IMR-90 (cell line): ENCODE measurements at regions not wholly inside any gene's neighbourhood (a gene's known extent, or its start where the extent isn't known, plus 50 kb on each side); places are given as distances from the start of the nearest gene placed in this dataset.

Source experiments
- ATAC-seq: fragments of 200-7000 bp; cut with Tn5 transposase; 2 replicates; pipeline ENCODE4 v1.9.1; 2020; ENCODE audit warnings: low read depth, mild to moderate bottlenecking, moderate library complexity
- BruUV-seq: library from RNA; stranded (reverse); fragments of 400-500 nt; replicated peaks from 2 replicates; lab custom pipeline; 2021; lab: Mats Ljungman, UMichigan
- CTCF ChIA-PET: fragments of 300-600 bp; formaldehyde crosslinking; extraction: SDS; loops from one replicate; lab custom pipeline; 2021; ENCODE audit warnings: antibody characterized with exemption; lab: Yijun Ruan, JAX
- POLR2A ChIA-PET: fragments of 300-600 bp; sonication (Branson Sonifier 250); formaldehyde crosslinking; loops from one replicate; lab custom pipeline; 2022; ENCODE audit warnings: antibody characterized with exemption; ENCODE audit not compliant: unreplicated experiment; lab: Charles Lee
- DNase-seq: peaks from one replicate; pipeline ENCODE4 v3.0.0; 2013
- H2AFZ ChIP-seq: replicated peaks from 2 replicates; pipeline ENCODE3; 2013; ENCODE audit warnings: low read length, mild to moderate bottlenecking; ENCODE audit not compliant: poor library complexity
- H2AK5ac ChIP-seq: 2 replicates; pipeline ENCODE4 v1.6.1; 2013; ENCODE audit warnings: low read depth, low read length, inconsistent platforms
- H2AK9ac ChIP-seq: replicated peaks from 2 replicates; pipeline ENCODE3; 2013; ENCODE audit warnings: mild to moderate bottlenecking, low read depth, low read length, moderate library complexity; ENCODE audit not compliant: poor library complexity
- H2BK120ac ChIP-seq: 2 replicates; pipeline ENCODE4 v1.6.1; 2013; ENCODE audit warnings: low read depth, low read length, inconsistent platforms
- H2BK15ac ChIP-seq: 3 replicates; pipeline ENCODE4 v1.6.1; 2013; ENCODE audit warnings: low read depth, low read length, inconsistent platforms
- H2BK20ac ChIP-seq: 2 replicates; pipeline ENCODE4 v1.6.1; 2013; ENCODE audit warnings: low read depth, mild to moderate bottlenecking, inconsistent platforms, low read length, moderate library complexity
- H2BK5ac ChIP-seq: 2 replicates; pipeline ENCODE4 v1.6.1; 2013; ENCODE audit warnings: mild to moderate bottlenecking, low read depth, low read length, inconsistent platforms; ENCODE audit not compliant: poor library complexity, severe bottlenecking
- H3K14ac ChIP-seq: replicated peaks from 2 replicates; pipeline ENCODE4 v1.6.1; 2013; ENCODE audit warnings: low read depth, low read length, inconsistent platforms
- H3K18ac ChIP-seq: 2 replicates; pipeline ENCODE4 v1.6.1; 2013; ENCODE audit warnings: low read depth, low read length, control low read depth
- H3K23ac ChIP-seq: 2 replicates; pipeline ENCODE4 v1.6.1; 2013; ENCODE audit warnings: low read depth, low read length, inconsistent platforms
- H3K27ac ChIP-seq: 2 replicates; pipeline ENCODE4 v1.5.1; 2013; ENCODE audit warnings: mild to moderate bottlenecking, control low read depth, low read length; ENCODE audit not compliant: insufficient read depth
- H3K27me3 ChIP-seq: 2 replicates; pipeline ENCODE4 v1.6.1; 2013; ENCODE audit warnings: low read length; ENCODE audit not compliant: control insufficient read depth, insufficient read depth
- H3K36me3 ChIP-seq: 2 replicates; pipeline ENCODE4 v1.6.1; 2013; ENCODE audit warnings: low read length, mixed read lengths; ENCODE audit not compliant: control insufficient read depth, insufficient read depth
- H3K4ac ChIP-seq: 2 replicates; pipeline ENCODE4 v1.6.1; 2013; ENCODE audit warnings: low read depth, low read length, inconsistent platforms
- H3K4me1 ChIP-seq: 2 replicates; pipeline ENCODE4 v1.6.1; 2013; ENCODE audit warnings: low read length, mixed read lengths; ENCODE audit not compliant: control insufficient read depth, insufficient read depth
- H3K4me2 ChIP-seq: 2 replicates; pipeline ENCODE4 v1.6.1; 2013; ENCODE audit warnings: low read depth, mild to moderate bottlenecking, control low read depth, low read length, moderate library complexity
- H3K4me3 ChIP-seq: 2 replicates; pipeline ENCODE4 v1.5.1; 2013; ENCODE audit warnings: low read depth, mild to moderate bottlenecking, control low read depth, low read length, moderate library complexity; ENCODE audit not compliant: insufficient read depth
- H3K56ac ChIP-seq: 2 replicates; pipeline ENCODE4 v1.6.1; 2013; ENCODE audit warnings: low read length, inconsistent platforms; ENCODE audit not compliant: insufficient read depth; ENCODE audit errors: extremely low read depth
- H3K79me1 ChIP-seq, 2 experiments: 2 replicates each; pipeline ENCODE4 v1.6.1; 2013; ENCODE audit warnings: low read length in 2 of 2, inconsistent platforms in 1 of 2, low read depth in 1 of 2
- H3K9ac ChIP-seq: 2 replicates; pipeline ENCODE4 v1.6.1; 2013; ENCODE audit warnings: low read depth, low read length, control low read depth
- H3K9me1 ChIP-seq: 2 replicates; pipeline ENCODE4 v1.6.1; 2013; ENCODE audit warnings: low read length, inconsistent platforms; ENCODE audit not compliant: insufficient read depth
- H3K9me3 ChIP-seq: 2 replicates; pipeline ENCODE4 v1.6.1; 2013; ENCODE audit warnings: low read length; ENCODE audit not compliant: control insufficient read depth, insufficient read depth
- H4K20me1 ChIP-seq: 2 replicates; pipeline ENCODE4 v1.6.1; 2013; ENCODE audit warnings: low read length, inconsistent platforms; ENCODE audit not compliant: insufficient read depth
- H4K5ac ChIP-seq: 2 replicates; pipeline ENCODE4 v1.6.1; 2013; ENCODE audit warnings: mild to moderate bottlenecking, low read depth, low read length, control low read depth
- H4K8ac ChIP-seq, 2 experiments: 2 replicates each; pipeline ENCODE4 v1.6.1; 2013; ENCODE audit warnings: low read depth in 2 of 2, low read length in 2 of 2, control low read depth in 1 of 2, inconsistent platforms in 1 of 2
- H4K91ac ChIP-seq: 2 replicates; pipeline ENCODE4 v1.6.1; 2013; ENCODE audit warnings: low read depth, low read length, inconsistent platforms; ENCODE audit not compliant: insufficient read depth
- BHLHE40 ChIP-seq: fragments of 150-350 bp; IDR thresholded peaks from 2 replicates; pipeline ENCODE4 v1.6.1; 2016; ENCODE audit warnings: mild to moderate bottlenecking, low read depth, low read length
- MAFK ChIP-seq: IDR thresholded peaks from 2 replicates; pipeline ENCODE4 v1.6.1; 2012; ENCODE audit warnings: low read depth, low read length, improper control_type of control experiment
- RFX5 ChIP-seq: IDR thresholded peaks from 2 replicates; pipeline ENCODE4 v1.8.0; 2012; ENCODE audit warnings: low read depth, mild to moderate bottlenecking, low read length, moderate library complexity
- WGBS, 2 experiments: methylation state at CpG; one replicate each; pipeline versions ENCODE4 v1.1.5 to v1.1.7; 2013; ENCODE audit warnings: missing lambda C conversion rate in 2 of 2; ENCODE audit not compliant: insufficient read length in 1 of 2; ENCODE audit errors: extremely low coverage in 2 of 2; 5-methylcytosine and 5-hydroxymethylcytosine counted together
- dilution Hi-C: fragments of 300-500 bp; cut with HindIII; formaldehyde crosslinking; loops from one replicate; pipeline ENCODE4 v1.14.3; 2018; ENCODE audit warnings: low sequenced_read_pairs; ENCODE audit not compliant: unreplicated experiment
- in situ Hi-C: fragments of 300-500 bp; cut with MboI; formaldehyde crosslinking; loops from 3 replicates; pipeline ENCODE4 v1.14.3; 2019; ENCODE audit warnings: low sequenced_read_pairs, inconsistent platforms, mixed read lengths
- intact Hi-C: fragments of 100-400 bp; cut with micrococcal nuclease; formaldehyde crosslinking; loops from 2 replicates; pipeline ENCODE4 v1.10.0; 2022

DNA sequence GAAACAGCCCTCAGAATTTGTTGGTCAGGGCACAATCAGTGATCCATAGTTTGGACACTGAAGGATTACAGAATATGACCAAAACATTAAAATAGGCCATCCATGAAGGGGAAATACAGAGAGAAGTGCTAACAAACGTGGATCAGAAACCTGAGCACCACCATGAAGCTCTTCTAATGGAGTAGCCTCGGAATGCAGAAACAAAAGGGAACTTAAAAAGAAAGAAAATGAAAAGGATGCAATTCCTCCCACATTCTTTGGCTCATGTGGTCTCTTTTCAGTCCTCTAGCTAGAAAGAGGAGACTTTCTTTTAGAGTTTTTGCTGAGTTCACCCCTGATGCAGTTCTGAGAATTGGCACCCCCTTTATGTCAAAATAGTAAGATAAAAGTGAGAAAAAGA, 989.8 kb upstream of the B3GALT2 start:
- CTCF ChIA-PET = no interaction called here
- intact Hi-C loops = no loop called here
- Histone ChIP-seq H3K4me1 (no peaks in the 10 kb centered on the region), H4K20me1 (no peaks in the 10 kb centered on the region), H3K27me3 (no peaks in the 10 kb centered on the region), H3K18ac (no peak overlapping the region), H4K8ac (no peak overlapping the region), H3K56ac (no peak overlapping the region), H2BK5ac (no peak overlapping the region), H2AK9ac (no peak overlapping the region), H3K4ac (no peak overlapping the region), H3K9me3 (no peaks in the 10 kb centered on the region), H2BK120ac (no peak overlapping the region), H2AK5ac (no peak overlapping the region), H2BK15ac (no peak overlapping the region), H3K36me3 (no peaks in the 10 kb centered on the region), H3K79me1 (no peaks in the 10 kb centered on the region), H3K14ac (no peak overlapping the region), H3K9ac (no peak overlapping the region), H2BK20ac (no peak overlapping the region), H3K9me1 (no peaks in the 10 kb centered on the region), H3K23ac (no peak overlapping the region), H2AFZ (no peak overlapping the region), H3K4me2 (no peak overlapping the region), H3K27ac (no peak overlapping the region), H3K4me3 (no peak overlapping the region), H4K5ac (no peak overlapping the region), H4K91ac (no peak overlapping the region)
- WGBS, 2 experiments = no CpG with 5 or more reads among the region's 2 CpGs
- DNase-seq (no peak), ATAC-seq (no peak)
- TF ChIP-seq BHLHE40 (no peak), MAFK (no peak), RFX5 (no peak)
- dilution Hi-C loops = no loop called here
- in situ Hi-C loops = no loop called here
- POLR2A ChIA-PET = no interaction called here
- BruUV-seq = no TSS peak
